Breast epithelium (tissue), 4 donors: ENCODE measurements at regions not wholly inside any gene's neighbourhood (a gene's known extent, or its start where the extent isn't known, plus 50 kb on each side); places are given as distances from the start of the nearest gene placed in this dataset.

ENCODE experiments used
- DNase-seq, 2 donors: peaks; one replicate each; pipeline ENCODE4 v3.0.0-alpha.2; 2019; ENCODE audit warnings: low spot score in 2 of 2
- H3K27ac ChIP-seq, 2 donors: fragments of 200-600 bp; sonication (generic) in 1 of 2; one replicate each; pipeline ENCODE4 v1.5.1; 2016 to 2019; ENCODE audit warnings: mild to moderate bottlenecking in 1 of 2
- H3K27me3 ChIP-seq, 2 donors: fragments of 200-600 bp; sonication (generic) in 1 of 2; one replicate each; pipeline versions ENCODE4 v1.5.1 to v1.6.0; 2017 to 2019; ENCODE audit warnings: control low read depth in 1 of 2, mild to moderate bottlenecking in 1 of 2
- H3K36me3 ChIP-seq: fragments of 200-600 bp; one replicate; pipeline ENCODE4 v1.5.1; 2019
- H3K4me1 ChIP-seq, 2 donors: fragments of 200-600 bp; sonication (generic); one replicate each; pipeline ENCODE4 v1.5.1; 2016 to 2019; ENCODE audit warnings: control low read depth in 1 of 2
- H3K4me3 ChIP-seq, 3 donors: fragments of 200-600 bp; sonication (generic); 1 replicate in 2 of 3; 2 replicates in 1 of 3; pipeline ENCODE4 v1.5.1; 2016 to 2019; ENCODE audit warnings: mild to moderate bottlenecking in 3 of 3, moderate library complexity in 2 of 3
- H3K9me3 ChIP-seq, 2 donors: fragments of 200-600 bp; sonication (generic) in 1 of 2; one replicate each; pipeline ENCODE4 v1.5.1; 2016 to 2019; ENCODE audit warnings: control low read depth in 1 of 2
- CTCF ChIP-seq, 3 donors: fragments of 450-650 bp; IDR thresholded peaks; one replicate each; pipeline ENCODE4 v1.5.1; 2016 to 2017; ENCODE audit warnings: antibody characterized with exemption in 3 of 3, mild to moderate bottlenecking in 3 of 3, moderate library complexity in 3 of 3
- POLR2A ChIP-seq: fragments of 450-650 bp; IDR thresholded peaks from one replicate; pipeline ENCODE4 v1.6.1; 2016; ENCODE audit warnings: antibody characterized with exemption, mild to moderate bottlenecking, moderate library complexity
- POLR2AphosphoS5 ChIP-seq, 3 donors: sonication (generic); formaldehyde crosslinking; IDR thresholded peaks; one replicate each; pipeline ENCODE4 v1.6.1; 2017; ENCODE audit warnings: antibody characterized with exemption in 3 of 3
- intact Hi-C: fragments of 100-400 bp; cut with DNase I; formaldehyde crosslinking; loops from one replicate; pipeline ENCODE4 v1.15.1; 2023; ENCODE audit warnings: low total_unique reads

- no peak for TF ChIP-seq POLR2AphosphoS5 (IDR thresholded peaks at IDR 0.05)
- intact Hi-C loops, result no loop called here
- no peak for DNase-seq
- Histone ChIP-seq H3K36me3 (no peaks in the 10 kb centered on the region), H3K4me1 (no peaks in the 10 kb centered on the region), H3K9me3 (no peaks in the 10 kb centered on the region), H3K27ac (no peak overlapping the region), H3K4me3 (no peak overlapping the region), H3K27me3 (no peaks in the 10 kb centered on the region)
Observed at GRCh38 chr3:65186268-65186667, 498.5 kb upstream of the ADAMTS9 start.

DNA sequence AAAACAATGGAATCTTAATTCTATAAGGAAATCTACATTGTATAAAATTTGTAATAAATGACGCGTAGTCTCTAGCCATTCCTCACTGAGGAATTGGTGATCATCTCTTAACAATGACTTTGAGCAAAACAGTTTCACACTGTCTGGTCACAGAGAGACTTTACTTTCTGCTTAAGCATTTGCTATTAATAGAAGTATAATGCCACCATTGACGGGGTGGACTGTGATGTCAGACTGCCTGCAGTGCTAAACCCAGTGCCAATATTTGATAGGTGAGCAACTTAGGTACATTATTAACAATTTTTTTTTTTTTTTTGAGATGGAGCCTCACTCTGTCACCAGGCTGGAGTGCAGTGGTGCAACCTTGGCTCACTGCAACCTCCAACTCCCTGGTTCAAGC is 494.9 kb upstream of the ADAMTS9 start:
- intact Hi-C loops, result no loop called here
- Histone ChIP-seq H3K4me3 (no peak overlapping the region), H3K27me3 (no peaks in the 10 kb centered on the region), H3K27ac (no peak overlapping the region), H3K9me3 (no peaks in the 10 kb centered on the region), H3K4me1 (no peaks in the 10 kb centered on the region), H3K36me3 (no peaks in the 10 kb centered on the region)
- no peak for TF ChIP-seq POLR2AphosphoS5 (IDR thresholded peaks at IDR 0.05)
- no peak for TF ChIP-seq CTCF (IDR thresholded peaks at IDR 0.05)
- TF ChIP-seq POLR2A, result no peak
- DNase-seq, result no peak

- Histone ChIP-seq H3K36me3 (no peaks in the 10 kb centered on the region), H3K27me3 (no peaks in the 10 kb centered on the region), H3K27ac (peak overlapping the region in 1 of 2 donors; percentile 38), H3K9me3 (no peaks in the 10 kb centered on the region), H3K4me3 (no peak overlapping the region), H3K4me1 (no peaks in the 10 kb centered on the region)
- no peak for DNase-seq
- intact Hi-C loops, result no loop called here
- TF ChIP-seq POLR2A (no peak), CTCF (IDR thresholded peaks at IDR 0.05) (no peak)
Observed at GRCh38 chr3:65182085-65182484, 494.3 kb upstream of the ADAMTS9 start.

DNA sequence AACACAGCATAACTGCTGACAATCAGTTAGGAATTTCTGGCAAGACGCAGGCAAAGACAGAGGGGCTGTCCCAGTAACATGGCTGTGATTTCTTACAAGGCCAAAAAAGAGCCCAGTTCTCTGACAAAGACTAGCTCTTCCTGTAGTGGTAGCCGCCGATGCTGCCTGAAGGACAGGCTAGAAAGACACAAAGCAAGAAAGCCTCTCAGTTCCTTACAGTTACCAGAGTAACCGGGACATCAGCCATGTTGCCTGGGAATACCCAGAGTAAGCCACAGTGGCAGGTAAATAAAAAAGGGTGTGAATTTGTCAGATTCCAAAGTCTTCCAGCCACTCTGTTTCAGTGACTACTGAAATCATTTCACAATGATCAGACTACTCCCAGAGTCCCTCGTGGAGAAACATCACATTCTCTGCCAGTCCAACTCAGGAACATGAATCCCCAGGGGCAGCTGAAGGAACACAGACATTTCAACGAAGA is 493.6 kb upstream of the ADAMTS9 start:
- Histone ChIP-seq H3K4me3 (no peak overlapping the region), H3K27me3 (no peaks in the 10 kb centered on the region), H3K27ac (peak overlapping the region; percentile 54 to 61), H3K4me1 (no peaks in the 10 kb centered on the region), H3K36me3 (no peaks in the 10 kb centered on the region), H3K9me3 (no peaks in the 10 kb centered on the region)
- intact Hi-C loops, result no loop called here
- DNase-seq, result no peak
- no peak for TF ChIP-seq POLR2AphosphoS5 (IDR thresholded peaks at IDR 0.05)
- TF ChIP-seq CTCF (IDR thresholded peaks at IDR 0.05), result no peak
- TF ChIP-seq POLR2A, result no peak

DNA sequence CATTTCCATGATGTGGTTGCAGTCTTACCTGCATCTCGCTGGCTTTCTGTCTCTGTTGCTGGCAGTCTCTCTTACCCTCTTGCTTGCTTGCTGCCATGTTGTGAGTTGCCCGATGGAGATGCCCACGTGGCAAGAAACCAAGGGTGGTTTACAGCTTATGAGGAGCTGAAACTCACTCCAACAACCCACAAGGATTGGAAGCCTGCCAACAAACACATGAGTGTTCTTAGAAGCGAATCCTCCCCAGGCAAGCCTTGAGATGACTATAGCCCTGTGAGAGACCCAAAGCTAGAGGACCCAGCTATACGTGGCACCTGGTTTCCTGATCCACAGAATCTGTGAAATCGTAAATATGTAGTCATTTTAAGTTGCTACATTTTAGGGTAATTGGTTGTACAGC is 490.9 kb upstream of the ADAMTS9 start:
- Histone ChIP-seq H3K36me3 (no peaks in the 10 kb centered on the region), H3K4me3 (no peak overlapping the region), H3K27me3 (no peaks in the 10 kb centered on the region), H3K4me1 (no peaks in the 10 kb centered on the region), H3K27ac (no peak overlapping the region), H3K9me3 (no peaks in the 10 kb centered on the region)
- intact Hi-C loops, result no loop called here
- no peak for TF ChIP-seq POLR2AphosphoS5 (IDR thresholded peaks at IDR 0.05)
- no peak for TF ChIP-seq CTCF (IDR thresholded peaks at IDR 0.05)
- no peak for TF ChIP-seq POLR2A
- no peak for DNase-seq

- H3K9me3 ChIP-seq, result no peaks in the 10 kb centered on the region
- H3K4me3 ChIP-seq, result no peak overlapping the region
- TF ChIP-seq POLR2AphosphoS5 (IDR thresholded peaks at IDR 0.05), result no peak
- TF ChIP-seq POLR2A, result no peak
- no peak for TF ChIP-seq CTCF (IDR thresholded peaks at IDR 0.05)
- no peaks in the 10 kb centered on the region for H3K27me3 ChIP-seq
- DNase-seq, result no peak
- H3K36me3 ChIP-seq, result no peaks in the 10 kb centered on the region
- H3K4me1 ChIP-seq, result no peaks in the 10 kb centered on the region
- intact Hi-C loops, result no loop called here
- no peak overlapping the region for H3K27ac ChIP-seq
Observed at GRCh38 chr3:65177960-65178376, 490.2 kb upstream of the ADAMTS9 start.
